HCT116 (cell line): ENCODE measurements at regions not wholly inside any gene's neighbourhood (a gene's known extent, or its start where the extent isn't known, plus 50 kb on each side); places are given as distances from the start of the nearest gene placed in this dataset.

Experiments used
- CBX3 ChIP-seq: IDR thresholded peaks from 2 replicates; pipeline ENCODE4 v1.6.1; 2012; ENCODE audit warnings: low read depth
- CEBPB ChIP-seq: IDR thresholded peaks from 2 replicates; pipeline ENCODE4 v1.6.1; 2012; ENCODE audit warnings: low read depth
- CTCF ChIP-seq, 3 experiments: fragments of 200-600 bp in 1 of 3; sonication (generic) in 1 of 3; IDR thresholded peaks in 2 of 3; conservative IDR thresholded peaks in 1 of 3; 2 replicates each; pipeline ENCODE4 v1.5.1; 2012 to 2017; ENCODE audit warnings: low read depth in 2 of 3, low read length in 2 of 3, antibody characterized with exemption in 1 of 3, borderline replicate concordance in 1 of 3, control low read depth in 1 of 3, mild to moderate bottlenecking in 1 of 3, mixed read lengths in 1 of 3, mixed run types in 1 of 3, moderate library complexity in 1 of 3; ENCODE audit not compliant: insufficient read depth in 1 of 3
- EZH2 ChIP-seq: fragments of 200-600 bp; sonication (generic); IDR thresholded peaks from 2 replicates; pipeline ENCODE4 v1.6.1; 2017; ENCODE audit warnings: antibody characterized with exemption, mixed run types
- EZH2phosphoT487 ChIP-seq: fragments of 200-600 bp; IDR thresholded peaks from 2 replicates; pipeline ENCODE4 v1.6.1; 2018; ENCODE audit warnings: antibody characterized with exemption, borderline replicate concordance
- POLR2A ChIP-seq: IDR thresholded peaks from 2 replicates; pipeline ENCODE4 v1.7.0; 2011; ENCODE audit warnings: borderline replicate concordance; ENCODE audit not compliant: insufficient read depth, insufficient read length; ENCODE audit errors: extremely low read depth
- RAD21 ChIP-seq: IDR thresholded peaks from 2 replicates; pipeline ENCODE4 v1.6.1; 2012; ENCODE audit warnings: low read depth, mild to moderate bottlenecking
- REST ChIP-seq: IDR thresholded peaks from 2 replicates; pipeline ENCODE4 v1.6.1; 2012; ENCODE audit warnings: low read depth
- TCF7L2 ChIP-seq: IDR thresholded peaks from 2 replicates; pipeline ENCODE4 v1.7.0; 2011; ENCODE audit warnings: borderline replicate concordance, inconsistent platforms; ENCODE audit not compliant: insufficient read depth, insufficient read length; ENCODE audit errors: extremely low read depth
- YY1 ChIP-seq: IDR thresholded peaks from 2 replicates; pipeline ENCODE4 v1.6.1; 2011; ENCODE audit warnings: low read length, low read depth, moderate library complexity, mild to moderate bottlenecking; ENCODE audit not compliant: insufficient replicate concordance; ENCODE audit errors: extremely low read depth

GRCh38 chr22:22763512-22763911, 119.1 kb downstream of the GGTLC2 start:
- no peak for TF ChIP-seq POLR2A
- TF ChIP-seq CBX3 = no peak
- TF ChIP-seq CTCF (IDR thresholded peaks at IDR 0.05 in 2 of 3, conservative IDR thresholded peaks at IDR 0.05 in 1 of 3; ENCODE audit: borderline replicate concordance in 1 of 3, insufficient read depth in 1 of 3, low read depth in 2 of 3, low read length in 2 of 3) = no peak
- no peak for TF ChIP-seq YY1
- no peak for TF ChIP-seq EZH2
- no peak for TF ChIP-seq REST
- no peak for TF ChIP-seq RAD21
- no peak for TF ChIP-seq TCF7L2
- TF ChIP-seq CEBPB = no peak
- no peak for TF ChIP-seq EZH2phosphoT487
